Stimulated activated naive CD8-positive, alpha-beta T cell treated with anti-CD3 and anti-CD28 coated beads, Interleukin-15, amount 100 ng/mL, for 72 hours (primary cell): ENCODE measurements at regions not wholly inside any gene's neighbourhood (a gene's known extent, or its start where the extent isn't known, plus 50 kb on each side); places are given as distances from the start of the nearest gene placed in this dataset.

Experiments used
- ATAC-seq: fragments of 150-1000 bp; cut with Tn5 transposase; 2 replicates; pipeline ENCODE4 v1.10.0; 2021; ENCODE audit warnings: mild to moderate bottlenecking, moderate library complexity
- DNase-seq, 2 donors: peaks; one replicate each; pipeline ENCODE4 v3.0.0; 2021 to 2022
- H3K27ac Mint-ChIP-seq, 2 donors: one replicate each; pipeline ENCODE4 v1.8.0; 2022; ENCODE audit warnings: mild to moderate bottlenecking in 2 of 2, mixed read lengths in 2 of 2, moderate library complexity in 2 of 2
- H3K27me3 Mint-ChIP-seq: one replicate; pipeline ENCODE4 v1.8.0; 2022; ENCODE audit warnings: mixed read lengths
- H3K4me1 Mint-ChIP-seq: one replicate; pipeline ENCODE4 v1.8.0; 2022; ENCODE audit warnings: mild to moderate bottlenecking, mixed read lengths
- H3K4me3 Mint-ChIP-seq, 2 donors: one replicate each; pipeline ENCODE4 v1.8.0; 2022; ENCODE audit warnings: mild to moderate bottlenecking in 2 of 2, mixed read lengths in 2 of 2, moderate library complexity in 1 of 2
- H3K9me3 Mint-ChIP-seq, 2 donors: one replicate each; pipeline ENCODE4 v1.8.0; 2022; ENCODE audit warnings: mixed read lengths in 2 of 2

- peaks cover 0 to 7% of the 10 kb centered on the region in 2 donors for H3K9me3 Mint-ChIP-seq
- DNase-seq: no peak
- H3K4me1 Mint-ChIP-seq: no peaks in the 10 kb centered on the region
- H3K27me3 Mint-ChIP-seq: no peaks in the 10 kb centered on the region
- ATAC-seq: no peak
- no peak overlapping the region for H3K4me3 Mint-ChIP-seq
- no peak overlapping the region for H3K27ac Mint-ChIP-seq
Observed at GRCh38 chr2:5877360-5877759, 185.2 kb downstream of the SOX11 start.

GRCh38 chr2:5885451-5886173 lies 193.4 kb downstream of the SOX11 start:
- Mint-ChIP-seq H3K27ac (no peak overlapping the region), H3K27me3 (no peaks in the 10 kb centered on the region), H3K4me3 (no peak overlapping the region), H3K9me3 (peaks cover 5 to 12% of the 10 kb centered on the region in 2 donors), H3K4me1 (no peaks in the 10 kb centered on the region)
- DNase-seq: no peak
- no peak for ATAC-seq

GRCh38 chr2:5886462-5886861 lies 194.3 kb downstream of the SOX11 start:
- ATAC-seq (no peak), DNase-seq (no peak)
- no peaks in the 10 kb centered on the region for H3K27me3 Mint-ChIP-seq
- H3K9me3 Mint-ChIP-seq: peaks cover 5 to 10% of the 10 kb centered on the region in 2 donors
- no peak overlapping the region for H3K4me3 Mint-ChIP-seq
- no peaks in the 10 kb centered on the region for H3K4me1 Mint-ChIP-seq
- no peak overlapping the region for H3K27ac Mint-ChIP-seq

- no peaks in the 10 kb centered on the region for H3K4me1 Mint-ChIP-seq
- no peak overlapping the region for H3K27ac Mint-ChIP-seq
- no peak for ATAC-seq
- no peak overlapping the region for H3K4me3 Mint-ChIP-seq
- H3K27me3 Mint-ChIP-seq: no peaks in the 10 kb centered on the region
- peaks cover 5 to 10% of the 10 kb centered on the region in 2 donors for H3K9me3 Mint-ChIP-seq
- DNase-seq: no peak
Observed at GRCh38 chr2:5888126-5888525, 195.9 kb downstream of the SOX11 start.

GRCh38 chr2:5889519-5889918 lies 197.3 kb downstream of the SOX11 start:
- no peak for DNase-seq
- Mint-ChIP-seq H3K4me3 (no peak overlapping the region), H3K9me3 (peaks cover 5 to 9% of the 10 kb centered on the region in 2 donors), H3K4me1 (no peaks in the 10 kb centered on the region), H3K27me3 (no peaks in the 10 kb centered on the region), H3K27ac (no peak overlapping the region)
- no peak for ATAC-seq

- H3K27ac Mint-ChIP-seq: no peak overlapping the region
- DNase-seq: no peak
- no peaks in the 10 kb centered on the region for H3K4me1 Mint-ChIP-seq
- no peaks in the 10 kb centered on the region for H3K27me3 Mint-ChIP-seq
- no peak for ATAC-seq
- H3K4me3 Mint-ChIP-seq: no peak overlapping the region
- peaks cover 3 to 16% of the 10 kb centered on the region in 2 donors for H3K9me3 Mint-ChIP-seq
Observed at GRCh38 chr2:5894355-5894754, 202.2 kb downstream of the SOX11 start.

- DNase-seq: no peak
- ATAC-seq: no peak
- H3K4me3 Mint-ChIP-seq: no peak overlapping the region
- H3K9me3 Mint-ChIP-seq: peaks cover 0 to 20% of the 10 kb centered on the region in 2 donors
- no peak overlapping the region for H3K27ac Mint-ChIP-seq
- no peaks in the 10 kb centered on the region for H3K4me1 Mint-ChIP-seq
- H3K27me3 Mint-ChIP-seq: no peaks in the 10 kb centered on the region
Observed at GRCh38 chr2:5895284-5895683, 203.1 kb downstream of the SOX11 start.

- no peak for ATAC-seq
- DNase-seq: no peak
- no peak overlapping the region for H3K4me3 Mint-ChIP-seq
- H3K4me1 Mint-ChIP-seq: no peaks in the 10 kb centered on the region
- peaks cover 0 to 24% of the 10 kb centered on the region in 2 donors for H3K9me3 Mint-ChIP-seq
- no peaks in the 10 kb centered on the region for H3K27me3 Mint-ChIP-seq
- H3K27ac Mint-ChIP-seq: no peak overlapping the region
Observed at GRCh38 chr2:5897249-5897648, 205.1 kb downstream of the SOX11 start.

- DNase-seq (no peak), ATAC-seq (no peak)
- Mint-ChIP-seq H3K27ac (no peak overlapping the region), H3K4me3 (no peak overlapping the region), H3K9me3 (peaks cover 0 to 15% of the 10 kb centered on the region in 2 donors), H3K4me1 (no peaks in the 10 kb centered on the region), H3K27me3 (no peaks in the 10 kb centered on the region)
Observed at GRCh38 chr2:5898667-5899066, 206.5 kb downstream of the SOX11 start.

- H3K9me3 Mint-ChIP-seq: peaks cover under 1 to 4% of the 10 kb centered on the region in 2 donors
- no peaks in the 10 kb centered on the region for H3K27me3 Mint-ChIP-seq
- ATAC-seq (no peak), DNase-seq (no peak)
- no peak overlapping the region for H3K4me3 Mint-ChIP-seq
- no peaks in the 10 kb centered on the region for H3K4me1 Mint-ChIP-seq
- H3K27ac Mint-ChIP-seq: no peak overlapping the region
Observed at GRCh38 chr2:5905661-5906060, 213.5 kb downstream of the SOX11 start.

GRCh38 chr2:5908071-5908470 lies 215.9 kb downstream of the SOX11 start:
- Mint-ChIP-seq H3K4me1 (no peaks in the 10 kb centered on the region), H3K27ac (no peak overlapping the region), H3K4me3 (no peak overlapping the region), H3K27me3 (no peaks in the 10 kb centered on the region), H3K9me3 (peaks cover 0 to 4% of the 10 kb centered on the region in 2 donors)
- ATAC-seq (no peak), DNase-seq (no peak)

- H3K4me1 Mint-ChIP-seq: no peaks in the 10 kb centered on the region
- DNase-seq: no peak
- H3K27me3 Mint-ChIP-seq: no peaks in the 10 kb centered on the region
- no peak overlapping the region for H3K27ac Mint-ChIP-seq
- H3K4me3 Mint-ChIP-seq: no peak overlapping the region
- no peak for ATAC-seq
- peaks cover 6 to 11% of the 10 kb centered on the region in 2 donors for H3K9me3 Mint-ChIP-seq
Observed at GRCh38 chr2:5911718-5912117, 219.5 kb downstream of the SOX11 start.

- Mint-ChIP-seq H3K4me3 (no peak overlapping the region), H3K27ac (no peak overlapping the region), H3K4me1 (no peaks in the 10 kb centered on the region), H3K9me3 (peaks cover 6 to 14% of the 10 kb centered on the region in 2 donors), H3K27me3 (no peaks in the 10 kb centered on the region)
- no peak for ATAC-seq
- DNase-seq: no peak
Observed at GRCh38 chr2:5913711-5914395, 221.7 kb downstream of the SOX11 start.

GRCh38 chr2:5914811-5915611 lies 222.8 kb downstream of the SOX11 start:
- ATAC-seq (no peak), DNase-seq (no peak)
- H3K4me3 Mint-ChIP-seq: no peak overlapping the region
- peaks cover 12 to 14% of the 10 kb centered on the region in 2 donors for H3K9me3 Mint-ChIP-seq
- H3K4me1 Mint-ChIP-seq: no peaks in the 10 kb centered on the region
- H3K27ac Mint-ChIP-seq: no peak overlapping the region
- no peaks in the 10 kb centered on the region for H3K27me3 Mint-ChIP-seq

- Mint-ChIP-seq H3K4me1 (no peaks in the 10 kb centered on the region), H3K4me3 (no peak overlapping the region), H3K27me3 (no peaks in the 10 kb centered on the region), H3K27ac (no peak overlapping the region), H3K9me3 (peaks cover 12 to 14% of the 10 kb centered on the region in 2 donors)
- no peak for DNase-seq
- ATAC-seq: no peak
Observed at GRCh38 chr2:5915881-5916310, 223.7 kb downstream of the SOX11 start.
